Hepatocyte (in vitro differentiated cells): ENCODE measurements at regions not wholly inside any gene's neighbourhood (a gene's known extent, or its start where the extent isn't known, plus 50 kb on each side); places are given as distances from the start of the nearest gene placed in this dataset.
A peak's percentile ranks its signal among the peaks of the same experiment; 100 is the strongest.

Experiments
- DNase-seq: peaks from one replicate; pipeline ENCODE4 v3.0.0-alpha.2; 2016; ENCODE audit warnings: low spot score
- H2AFZ ChIP-seq: fragments of 200-600 bp; sonication (generic); 2 replicates; pipeline ENCODE4 v1.6.0; 2016; ENCODE audit warnings: antibody characterized with exemption, mild to moderate bottlenecking
- H3K27ac ChIP-seq: fragments of 200-600 bp; sonication (generic); 2 replicates; pipeline ENCODE4 v1.5.1; 2016; ENCODE audit warnings: mild to moderate bottlenecking
- H3K27me3 ChIP-seq: fragments of 200-600 bp; sonication (generic); 2 replicates; pipeline ENCODE4 v1.6.1; 2016
- H3K36me3 ChIP-seq: fragments of 200-600 bp; sonication (generic); replicated peaks from 2 replicates; pipeline ENCODE4 v1.5.1; 2016; ENCODE audit warnings: low read depth; ENCODE audit not compliant: insufficient read depth
- H3K4me1 ChIP-seq: fragments of 200-600 bp; sonication (generic); 2 replicates; pipeline ENCODE4 v1.5.1; 2016; ENCODE audit warnings: mild to moderate bottlenecking, moderate library complexity; ENCODE audit not compliant: insufficient read depth
- H3K4me2 ChIP-seq: fragments of 200-600 bp; sonication (generic); 2 replicates; pipeline ENCODE4 v1.6.0; 2016
- H3K4me3 ChIP-seq: fragments of 200-600 bp; sonication (generic); 2 replicates; pipeline ENCODE4 v1.5.1; 2016; ENCODE audit warnings: mild to moderate bottlenecking
- H3K79me2 ChIP-seq: fragments of 200-600 bp; sonication (generic); 2 replicates; pipeline ENCODE4 v1.6.0; 2017; ENCODE audit warnings: mild to moderate bottlenecking
- H3K9me2 ChIP-seq: fragments of 200-600 bp; sonication (generic); replicated peaks from 2 replicates; pipeline ENCODE4 v1.6.0; 2017; ENCODE audit warnings: mild to moderate bottlenecking; ENCODE audit not compliant: insufficient read depth
- H3K9me3 ChIP-seq: fragments of 200-600 bp; sonication (generic); 2 replicates; pipeline ENCODE4 v1.5.1; 2016; ENCODE audit warnings: low read depth, mild to moderate bottlenecking
- H4K20me1 ChIP-seq: fragments of 200-600 bp; sonication (generic); 2 replicates; pipeline ENCODE4 v1.6.0; 2016; ENCODE audit warnings: mild to moderate bottlenecking; ENCODE audit not compliant: insufficient read depth, poor library complexity, severe bottlenecking
- EZH2 ChIP-seq: fragments of 200-600 bp; sonication (generic); IDR thresholded peaks from 2 replicates; pipeline ENCODE4 v1.6.1; 2016; ENCODE audit warnings: antibody characterized with exemption, mild to moderate bottlenecking, borderline replicate concordance
- EZH2phosphoT487 ChIP-seq: fragments of 200-600 bp; sonication (generic); IDR thresholded peaks from one replicate; pipeline ENCODE4 v1.6.1; 2018; ENCODE audit warnings: antibody characterized with exemption, mild to moderate bottlenecking, low read depth, moderate library complexity; ENCODE audit not compliant: unreplicated experiment, severe bottlenecking
- WGBS: methylation state at CpG from one replicate; pipeline ENCODE4 v1.1.6; 2016; ENCODE audit warnings: low lambda C conversion rate; ENCODE audit errors: missing lambda C conversion rate; 5-methylcytosine and 5-hydroxymethylcytosine counted together
- TF ChIP-seq, protein P1 (sequence below): fragments of 200-600 bp; sonication (generic); IDR thresholded peaks from 2 replicates; pipeline ENCODE4 v1.5.1; 2016; ENCODE audit warnings: antibody characterized with exemption, mild to moderate bottlenecking; ENCODE audit not compliant: poor library complexity

- H3K4me3 ChIP-seq = no peak overlapping the region
- no peaks in the 10 kb centered on the region for H3K36me3 ChIP-seq
- H3K4me2 ChIP-seq = no peak overlapping the region
- H2AFZ ChIP-seq = no peak overlapping the region
- WGBS = 96% methylated on average over 9 of the region's 9 CpGs
- no peaks in the 10 kb centered on the region for H3K4me1 ChIP-seq
- no peak for DNase-seq
- no peaks in the 10 kb centered on the region for H3K27me3 ChIP-seq
- no peaks in the 10 kb centered on the region for H4K20me1 ChIP-seq
- H3K9me2 ChIP-seq = no peaks in the 10 kb centered on the region
- TF ChIP-seq EZH2 = no peak
- no peak for TF ChIP-seq EZH2phosphoT487
- TF ChIP-seq, protein P1, sequence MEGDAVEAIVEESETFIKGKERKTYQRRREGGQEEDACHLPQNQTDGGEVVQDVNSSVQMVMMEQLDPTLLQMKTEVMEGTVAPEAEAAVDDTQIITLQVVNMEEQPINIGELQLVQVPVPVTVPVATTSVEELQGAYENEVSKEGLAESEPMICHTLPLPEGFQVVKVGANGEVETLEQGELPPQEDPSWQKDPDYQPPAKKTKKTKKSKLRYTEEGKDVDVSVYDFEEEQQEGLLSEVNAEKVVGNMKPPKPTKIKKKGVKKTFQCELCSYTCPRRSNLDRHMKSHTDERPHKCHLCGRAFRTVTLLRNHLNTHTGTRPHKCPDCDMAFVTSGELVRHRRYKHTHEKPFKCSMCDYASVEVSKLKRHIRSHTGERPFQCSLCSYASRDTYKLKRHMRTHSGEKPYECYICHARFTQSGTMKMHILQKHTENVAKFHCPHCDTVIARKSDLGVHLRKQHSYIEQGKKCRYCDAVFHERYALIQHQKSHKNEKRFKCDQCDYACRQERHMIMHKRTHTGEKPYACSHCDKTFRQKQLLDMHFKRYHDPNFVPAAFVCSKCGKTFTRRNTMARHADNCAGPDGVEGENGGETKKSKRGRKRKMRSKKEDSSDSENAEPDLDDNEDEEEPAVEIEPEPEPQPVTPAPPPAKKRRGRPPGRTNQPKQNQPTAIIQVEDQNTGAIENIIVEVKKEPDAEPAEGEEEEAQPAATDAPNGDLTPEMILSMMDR = no peak
- no peaks in the 10 kb centered on the region for H3K79me2 ChIP-seq
- no peak overlapping the region for H3K27ac ChIP-seq
- H3K9me3 ChIP-seq = no peaks in the 10 kb centered on the region
These were observed 366.4 kb upstream of the RASGRP1 start for GRCh38 chr15:38930851-38931572.

GRCh38 chr15:38941399-38941953 is 376.9 kb upstream of the RASGRP1 start:
- H3K79me2 ChIP-seq = no peaks in the 10 kb centered on the region
- no peak overlapping the region for H2AFZ ChIP-seq
- no peak for TF ChIP-seq EZH2phosphoT487
- H3K4me1 ChIP-seq = no peaks in the 10 kb centered on the region
- peak; percentile 16 for DNase-seq
- H4K20me1 ChIP-seq = no peaks in the 10 kb centered on the region
- H3K4me2 ChIP-seq = no peak overlapping the region
- H3K9me3 ChIP-seq = no peaks in the 10 kb centered on the region
- H3K9me2 ChIP-seq = no peaks in the 10 kb centered on the region
- 42% methylated on average over 6 of the region's 6 CpGs for WGBS
- no peaks in the 10 kb centered on the region for H3K27me3 ChIP-seq
- H3K36me3 ChIP-seq = no peaks in the 10 kb centered on the region
- no peak overlapping the region for H3K4me3 ChIP-seq
- no peak overlapping the region for H3K27ac ChIP-seq

GRCh38 chr15:38944536-38944935 is 379.9 kb upstream of the RASGRP1 start:
- Histone ChIP-seq H3K9me3 (no peaks in the 10 kb centered on the region), H3K4me1 (no peaks in the 10 kb centered on the region), H3K27ac (no peak overlapping the region), H3K9me2 (no peaks in the 10 kb centered on the region), H3K36me3 (no peaks in the 10 kb centered on the region), H3K79me2 (no peaks in the 10 kb centered on the region), H4K20me1 (no peaks in the 10 kb centered on the region), H3K4me2 (no peak overlapping the region), H3K27me3 (no peaks in the 10 kb centered on the region), H2AFZ (no peak overlapping the region), H3K4me3 (no peak overlapping the region)
- no peak for DNase-seq
- TF ChIP-seq EZH2phosphoT487 (no peak), EZH2 (no peak)
- TF ChIP-seq, protein P1 = no peak

- H3K9me2 ChIP-seq = no peaks in the 10 kb centered on the region
- no peaks in the 10 kb centered on the region for H3K9me3 ChIP-seq
- no peak overlapping the region for H3K4me2 ChIP-seq
- no peaks in the 10 kb centered on the region for H3K4me1 ChIP-seq
- TF ChIP-seq, protein P1 = no peak
- TF ChIP-seq EZH2 (no peak), EZH2phosphoT487 (no peak)
- H3K36me3 ChIP-seq = no peaks in the 10 kb centered on the region
- H2AFZ ChIP-seq = no peak overlapping the region
- H3K27ac ChIP-seq = no peak overlapping the region
- no peak for DNase-seq
- H4K20me1 ChIP-seq = no peaks in the 10 kb centered on the region
- H3K27me3 ChIP-seq = no peaks in the 10 kb centered on the region
- H3K79me2 ChIP-seq = no peaks in the 10 kb centered on the region
- H3K4me3 ChIP-seq = no peak overlapping the region
- 86% methylated on average over 5 of the region's 5 CpGs for WGBS
These were observed 381.1 kb upstream of the RASGRP1 start for GRCh38 chr15:38945551-38946298.
